Neural progenitor cell (in vitro differentiated cells): ENCODE measurements at regions not wholly inside any gene's neighbourhood (a gene's known extent, or its start where the extent isn't known, plus 50 kb on each side); places are given as distances from the start of the nearest gene placed in this dataset.

Source experiments
- DNase-seq: peaks from one replicate; pipeline ENCODE4 v3.0.0-alpha.2; 2016; ENCODE audit warnings: low spot score
- H2AFZ ChIP-seq: fragments of 200-600 bp; sonication (generic); replicated peaks from 2 replicates; pipeline ENCODE4 v1.6.1; 2016; ENCODE audit warnings: antibody characterized with exemption
- H3F3A ChIP-seq: fragments of 200-600 bp; sonication (generic); 2 replicates; pipeline ENCODE4 v1.6.1; 2016; ENCODE audit warnings: antibody characterized with exemption, low read depth
- H3K27ac ChIP-seq: fragments of 200-600 bp; sonication (generic); 2 replicates; pipeline ENCODE4 v1.5.1; 2016; ENCODE audit warnings: mild to moderate bottlenecking
- H3K27me3 ChIP-seq: fragments of 200-600 bp; sonication (generic); 2 replicates; pipeline ENCODE4 v1.6.1; 2016; ENCODE audit warnings: mild to moderate bottlenecking, moderate library complexity
- H3K36me3 ChIP-seq: fragments of 200-600 bp; sonication (generic); 2 replicates; pipeline ENCODE4 v1.5.1; 2016
- H3K4me1 ChIP-seq: fragments of 200-600 bp; sonication (generic); 2 replicates; pipeline ENCODE4 v1.6.1; 2016; ENCODE audit warnings: mixed run types
- H3K4me2 ChIP-seq: fragments of 200-600 bp; sonication (generic); 2 replicates; pipeline ENCODE4 v1.6.1; 2016
- H3K4me3 ChIP-seq: fragments of 200-600 bp; sonication (generic); 2 replicates; pipeline ENCODE4 v1.5.1; 2016
- H3K79me2 ChIP-seq: fragments of 200-600 bp; sonication (generic); 2 replicates; pipeline ENCODE4 v1.6.1; 2016; ENCODE audit warnings: low read depth
- H3K9ac ChIP-seq: fragments of 200-600 bp; sonication (generic); 2 replicates; pipeline ENCODE4 v1.6.1; 2016
- H3K9me3 ChIP-seq: fragments of 200-600 bp; sonication (generic); 2 replicates; pipeline ENCODE4 v1.5.1; 2016; ENCODE audit warnings: low read depth
- H4K20me1 ChIP-seq: fragments of 200-600 bp; sonication (generic); 2 replicates; pipeline ENCODE4 v1.6.1; 2016; ENCODE audit warnings: low read depth
- H3K27ac Mint-ChIP-seq: 3 replicates; pipeline ENCODE4 v1.8.0; 2021; ENCODE audit warnings: mixed read lengths
- H3K27me3 Mint-ChIP-seq: 2 replicates; pipeline ENCODE4 v1.8.0; 2022; ENCODE audit warnings: low read depth, mild to moderate bottlenecking, inconsistent platforms, moderate library complexity, mixed read lengths; ENCODE audit not compliant: insufficient read depth
- H3K36me3 Mint-ChIP-seq: 3 replicates; pipeline ENCODE4 v1.8.0; 2021; ENCODE audit warnings: mixed read lengths
- H3K4me1 Mint-ChIP-seq: 3 replicates; pipeline ENCODE4 v1.8.0; 2021; ENCODE audit warnings: mixed read lengths
- H3K4me3 Mint-ChIP-seq: 3 replicates; pipeline ENCODE4 v1.8.0; 2021; ENCODE audit warnings: mild to moderate bottlenecking, moderate library complexity, mixed read lengths
- H3K9me3 Mint-ChIP-seq: 3 replicates; pipeline ENCODE4 v1.8.0; 2020; ENCODE audit warnings: mixed read lengths
- CTCF ChIP-seq: fragments of 200-600 bp; sonication (generic); IDR thresholded peaks from 2 replicates; pipeline ENCODE4 v1.5.1; 2017; ENCODE audit warnings: antibody characterized with exemption, mild to moderate bottlenecking
- EZH2 ChIP-seq: fragments of 200-600 bp; sonication (generic); IDR thresholded peaks from 2 replicates; pipeline ENCODE4 v1.6.1; 2017; ENCODE audit warnings: antibody characterized with exemption, mild to moderate bottlenecking, moderate library complexity
- EZH2phosphoT487 ChIP-seq: fragments of 200-600 bp; sonication (generic); IDR thresholded peaks from 2 replicates; pipeline ENCODE4 v1.6.1; 2017; ENCODE audit warnings: antibody characterized with exemption

- peak overlapping the region; percentile 54 for H3K27ac Mint-ChIP-seq
- Histone ChIP-seq H3K4me3 (no peak overlapping the region), H3K27me3 (no peaks in the 10 kb centered on the region), H3K27ac (no peak overlapping the region), H3K36me3 (no peaks in the 10 kb centered on the region), H4K20me1 (no peaks in the 10 kb centered on the region), H3K9me3 (no peaks in the 10 kb centered on the region), H3K9ac (no peak overlapping the region), H2AFZ (no peak overlapping the region), H3K4me1 (peaks cover 8% of the 10 kb centered on the region), H3F3A (peaks cover 17% of the 10 kb centered on the region), H3K4me2 (no peak overlapping the region), H3K79me2 (no peaks in the 10 kb centered on the region)
- no peak overlapping the region for H3K4me3 Mint-ChIP-seq
- H3K27me3 Mint-ChIP-seq: peaks cover 23% of the 10 kb centered on the region
- H3K36me3 Mint-ChIP-seq: no peaks in the 10 kb centered on the region
- DNase-seq: no peak
- TF ChIP-seq CTCF (no peak), EZH2phosphoT487 (no peak), EZH2 (no peak)
- peaks cover 5% of the 10 kb centered on the region for H3K9me3 Mint-ChIP-seq
- H3K4me1 Mint-ChIP-seq: peaks cover 64% of the 10 kb centered on the region
Measured at GRCh38 chr6:43966853-43967718, 160.2 kb downstream of the MRPL14 start.

DNA sequence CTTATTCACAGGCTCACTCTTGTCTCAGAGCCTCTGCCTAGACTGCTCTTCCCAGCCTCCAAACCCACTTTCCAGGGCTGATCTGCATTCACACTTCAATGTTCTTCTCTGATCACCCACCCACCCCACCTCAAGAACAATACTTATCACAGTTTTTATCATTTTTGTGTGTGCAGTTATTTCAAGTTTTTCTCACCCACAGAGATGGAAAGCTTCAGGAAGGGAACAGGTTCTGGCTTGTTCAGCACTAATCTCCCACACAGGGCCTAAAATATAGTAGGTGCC, 160.9 kb downstream of the MRPL14 start:
- no peak overlapping the region for H3K4me2 ChIP-seq
- no peak overlapping the region for H2AFZ ChIP-seq
- DNase-seq: no peak
- H3F3A ChIP-seq: peaks cover 17% of the 10 kb centered on the region
- Mint-ChIP-seq H3K27ac (peak overlapping the region; percentile 62), H3K4me1 (peaks cover 58% of the 10 kb centered on the region), H3K27me3 (peaks cover 17% of the 10 kb centered on the region), H3K36me3 (no peaks in the 10 kb centered on the region), H3K4me3 (peak overlapping the region; percentile 6), H3K9me3 (peaks cover 5% of the 10 kb centered on the region)
- no peaks in the 10 kb centered on the region for H3K36me3 ChIP-seq
- no peaks in the 10 kb centered on the region for H3K79me2 ChIP-seq
- H3K4me1 ChIP-seq: peaks cover 8% of the 10 kb centered on the region
- no peak overlapping the region for H3K27ac ChIP-seq
- TF ChIP-seq CTCF (no peak), EZH2 (no peak), EZH2phosphoT487 (no peak)
- no peaks in the 10 kb centered on the region for H4K20me1 ChIP-seq
- no peak overlapping the region for H3K4me3 ChIP-seq
- no peak overlapping the region for H3K9ac ChIP-seq
- no peaks in the 10 kb centered on the region for H3K27me3 ChIP-seq
- H3K9me3 ChIP-seq: no peaks in the 10 kb centered on the region

- no peaks in the 10 kb centered on the region for H3K79me2 ChIP-seq
- no peaks in the 10 kb centered on the region for H3K36me3 ChIP-seq
- peaks cover 17% of the 10 kb centered on the region for H3F3A ChIP-seq
- H3K9me3 ChIP-seq: no peaks in the 10 kb centered on the region
- Mint-ChIP-seq H3K4me3 (peak overlapping the region; percentile 6), H3K4me1 (peaks cover 54% of the 10 kb centered on the region), H3K36me3 (no peaks in the 10 kb centered on the region), H3K27me3 (peaks cover 17% of the 10 kb centered on the region), H3K9me3 (peaks cover 5% of the 10 kb centered on the region), H3K27ac (peak overlapping the region; percentile 62)
- no peak overlapping the region for H3K27ac ChIP-seq
- peaks cover 8% of the 10 kb centered on the region for H3K4me1 ChIP-seq
- TF ChIP-seq EZH2phosphoT487: no peak
- no peak for TF ChIP-seq CTCF
- no peaks in the 10 kb centered on the region for H4K20me1 ChIP-seq
- no peak overlapping the region for H2AFZ ChIP-seq
- no peaks in the 10 kb centered on the region for H3K27me3 ChIP-seq
- no peak overlapping the region for H3K4me3 ChIP-seq
- H3K9ac ChIP-seq: no peak overlapping the region
- no peak overlapping the region for H3K4me2 ChIP-seq
- DNase-seq: no peak
Measured at GRCh38 chr6:43965628-43966373, 161.5 kb downstream of the MRPL14 start.
